Hematopoietic multipotent progenitor cell (in vitro differentiated cells): ENCODE measurements at regions not wholly inside any gene's neighbourhood (a gene's known extent, or its start where the extent isn't known, plus 50 kb on each side); places are given as distances from the start of the nearest gene placed in this dataset.

Experiments used
- DNase-seq, 3 donors: peaks; one replicate each; pipeline ENCODE4 v3.0.0-alpha.2; 2011 to 2015; ENCODE audit warnings: low read depth in 2 of 3, low spot score in 2 of 3

GRCh38 chr14:96723946-96724345 is 73.2 kb upstream of the VRK1 start:
- DNase-seq = no peak

GRCh38 chr14:96725232-96725631 is 72.0 kb upstream of the VRK1 start:
- no peak for DNase-seq

GRCh38 chr14:96727073-96727472 is 70.1 kb upstream of the VRK1 start:
- no peak for DNase-seq

DNA sequence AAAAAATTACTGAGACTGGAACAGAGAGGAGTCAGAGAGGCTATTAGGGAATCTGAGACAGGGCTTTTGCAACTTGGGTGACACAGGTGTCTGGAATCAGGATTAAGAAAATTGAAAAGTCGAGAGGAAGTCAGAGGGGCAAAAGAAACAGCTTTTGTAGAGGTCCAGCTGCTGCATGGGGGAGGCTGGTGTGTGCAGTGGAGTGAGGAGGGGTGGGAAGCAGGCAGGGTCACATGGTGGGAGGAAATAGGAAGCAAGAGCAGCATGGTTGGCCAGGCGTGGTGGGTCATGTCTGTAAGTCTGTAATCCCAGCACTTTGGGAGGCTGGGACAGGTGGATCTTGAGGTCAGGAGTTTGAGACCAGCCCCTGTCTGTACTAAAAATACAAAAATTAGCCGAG is 69.7 kb upstream of the VRK1 start:
- DNase-seq = no peak

DNA sequence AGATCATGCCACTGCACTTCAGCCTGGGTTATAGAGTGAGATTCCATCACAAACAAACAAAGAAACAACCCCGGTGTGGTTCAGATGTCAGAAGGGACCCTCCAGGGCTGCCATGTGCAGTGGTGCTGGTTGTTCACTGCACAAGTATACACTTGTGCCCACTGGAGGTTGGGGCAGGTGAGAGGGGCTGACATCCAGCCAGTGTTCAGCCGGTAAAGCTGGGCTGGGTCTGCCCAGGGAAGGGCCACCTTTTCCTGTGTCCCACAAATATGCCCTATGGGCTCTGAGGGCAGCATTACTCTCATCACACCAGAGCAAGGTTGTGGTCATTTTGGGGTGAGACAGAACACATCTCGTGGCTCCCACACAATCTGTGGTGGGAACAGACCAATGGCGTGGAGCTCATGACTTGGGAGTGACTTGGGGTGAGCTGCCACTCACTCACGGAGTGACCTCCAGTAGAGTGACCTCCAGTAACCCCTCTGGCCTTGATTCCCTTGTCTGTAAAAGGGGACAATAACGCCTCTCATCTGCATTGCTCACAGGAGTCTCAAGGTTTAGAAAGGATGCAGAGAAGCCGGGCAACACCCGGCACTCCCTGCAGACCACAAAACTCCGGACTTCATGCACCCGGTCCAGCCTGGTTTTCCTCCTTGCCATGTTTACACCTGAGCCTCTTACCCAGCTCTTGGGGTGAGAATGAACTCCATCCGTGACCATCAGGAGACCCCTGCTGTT is 69.0 kb upstream of the VRK1 start:
- DNase-seq = no peak

- no peak for DNase-seq
Observed at GRCh38 chr14:96729889-96730288, 67.3 kb upstream of the VRK1 start.

- DNase-seq = no peak
Observed at GRCh38 chr14:96730386-96730785, 66.8 kb upstream of the VRK1 start.

GRCh38 chr14:96734076-96734622 is 63.0 kb upstream of the VRK1 start:
- no peak for DNase-seq

- no peak for DNase-seq
Observed at GRCh38 chr14:96735526-96735925, 61.7 kb upstream of the VRK1 start.

- no peak for DNase-seq
Observed at GRCh38 chr14:96736439-96736838, 60.7 kb upstream of the VRK1 start.

- DNase-seq = no peak
Observed at GRCh38 chr14:96737881-96738280, 59.3 kb upstream of the VRK1 start.

- DNase-seq = no peak
Observed at GRCh38 chr14:96739200-96739910, 57.8 kb upstream of the VRK1 start.

DNA sequence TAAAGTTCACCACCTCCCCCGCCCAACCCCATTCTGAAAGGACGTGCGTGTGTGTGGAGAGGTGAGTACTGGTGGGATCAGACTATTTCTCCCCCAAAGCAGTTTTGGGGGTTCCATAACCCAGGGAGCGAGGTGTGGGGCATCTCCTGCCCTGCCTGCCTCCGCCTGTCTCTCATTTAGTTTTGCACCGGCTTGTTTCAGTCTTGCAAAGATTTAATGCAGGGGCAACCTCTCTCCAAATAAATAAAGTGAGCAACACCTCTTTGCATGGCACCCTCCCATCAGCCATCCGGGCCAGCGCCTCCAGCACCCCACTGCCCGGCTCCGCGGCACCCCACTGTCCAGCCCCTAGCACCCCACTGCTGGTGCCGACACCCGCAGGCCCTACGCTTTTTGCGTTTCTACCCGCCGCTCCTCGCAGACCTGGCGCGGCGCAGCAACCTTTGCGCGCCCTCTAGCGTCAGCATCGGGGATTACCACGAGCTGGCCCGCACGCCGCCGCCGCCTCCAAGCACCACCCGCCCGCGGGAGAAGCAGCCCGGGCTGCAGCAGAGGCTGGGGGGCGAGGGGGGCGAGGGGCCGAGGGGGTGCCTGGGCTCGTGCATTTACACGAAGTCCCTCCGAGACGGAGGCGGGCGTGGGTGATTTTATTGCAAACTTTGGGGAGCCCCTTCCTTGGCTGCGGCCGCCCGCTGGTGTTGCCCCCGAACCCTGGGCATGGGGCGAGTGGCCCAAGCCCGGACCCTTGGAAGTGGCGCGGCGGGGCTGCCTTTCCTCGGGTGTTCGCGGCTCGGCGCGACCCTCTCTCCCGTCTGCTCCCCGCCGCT is 55.8 kb upstream of the VRK1 start:
- DNase-seq = peak; percentile 46 to 68 (median 64)

GRCh38 chr14:96744262-96744661 is 52.9 kb upstream of the VRK1 start:
- DNase-seq = no peak

- no peak for DNase-seq
Observed at GRCh38 chr14:96745500-96746051, 51.6 kb upstream of the VRK1 start.

- DNase-seq = no peak
Observed at GRCh38 chr14:96746101-96746500, 51.1 kb upstream of the VRK1 start.

- no peak for DNase-seq
Observed at GRCh38 chr14:96747006-96747405, 50.2 kb upstream of the VRK1 start.
